Chondrocyte (in vitro differentiated cells): ENCODE measurements at regions not wholly inside any gene's neighbourhood (a gene's known extent, or its start where the extent isn't known, plus 50 kb on each side); places are given as distances from the start of the nearest gene placed in this dataset.

ENCODE experiments used
- DNase-seq: peaks from one replicate; pipeline ENCODE4 v3.0.0; 2021; ENCODE audit warnings: mixed read lengths, low spot score
- H3K27ac Mint-ChIP-seq: one replicate; pipeline ENCODE4 v1.8.0; 2021; ENCODE audit warnings: mild to moderate bottlenecking, moderate library complexity, mixed read lengths; ENCODE audit not compliant: unreplicated experiment
- H3K27me3 Mint-ChIP-seq: 2 replicates; pipeline ENCODE4 v1.8.0; 2021; ENCODE audit warnings: low read depth, mixed read lengths
- H3K36me3 Mint-ChIP-seq: 2 replicates; pipeline ENCODE4 v1.8.0; 2021; ENCODE audit warnings: low read depth, mixed read lengths
- H3K4me1 Mint-ChIP-seq: 2 replicates; pipeline ENCODE4 v1.8.0; 2021; ENCODE audit warnings: low read depth, mild to moderate bottlenecking, mixed read lengths
- H3K4me3 Mint-ChIP-seq: one replicate; pipeline ENCODE4 v1.8.0; 2021; ENCODE audit warnings: mild to moderate bottlenecking, moderate library complexity, mixed read lengths; ENCODE audit not compliant: unreplicated experiment
- H3K9me3 Mint-ChIP-seq: 2 replicates; pipeline ENCODE4 v1.8.0; 2021; ENCODE audit warnings: low read depth, mixed read lengths
- CTCF ChIP-seq: fragments of 200-600 bp; sonication (generic); IDR thresholded peaks from 2 replicates; pipeline ENCODE4 v1.5.0; 2021; ENCODE audit warnings: antibody characterized with exemption, mild to moderate bottlenecking, moderate library complexity

GRCh38 chr1:82317671-82318070, 516.9 kb downstream of the ADGRL2 start:
- no peak for DNase-seq
- Mint-ChIP-seq H3K9me3 (peaks cover 9% of the 10 kb centered on the region), H3K4me3 (no peak overlapping the region)

GRCh38 chr1:82299656-82300055, 498.9 kb downstream of the ADGRL2 start:
- no peak for DNase-seq
- TF ChIP-seq CTCF = no peak
- no peak overlapping the region for H3K4me3 Mint-ChIP-seq
- H3K9me3 Mint-ChIP-seq = peaks cover 4% of the 10 kb centered on the region
- H3K36me3 Mint-ChIP-seq = peaks cover 2% of the 10 kb centered on the region
- no peak overlapping the region for H3K27ac Mint-ChIP-seq
- no peaks in the 10 kb centered on the region for H3K4me1 Mint-ChIP-seq
- no peaks in the 10 kb centered on the region for H3K27me3 Mint-ChIP-seq

More at GRCh38 chr1:82317671-82318070, 516.9 kb downstream of the ADGRL2 start:
- Mint-ChIP-seq H3K27ac (no peak overlapping the region), H3K4me1 (peaks cover 33% of the 10 kb centered on the region), H3K27me3 (no peaks in the 10 kb centered on the region), H3K36me3 (no peaks in the 10 kb centered on the region)
- no peak for TF ChIP-seq CTCF

- Mint-ChIP-seq H3K9me3 (peaks cover 4% of the 10 kb centered on the region), H3K36me3 (peaks cover 2% of the 10 kb centered on the region), H3K4me1 (no peaks in the 10 kb centered on the region), H3K27me3 (no peaks in the 10 kb centered on the region), H3K27ac (no peak overlapping the region), H3K4me3 (no peak overlapping the region)
- DNase-seq = no peak
- TF ChIP-seq CTCF = no peak
Observed at GRCh38 chr1:82299056-82299455, 498.3 kb downstream of the ADGRL2 start.

- H3K27ac Mint-ChIP-seq = no peak overlapping the region
- DNase-seq = no peak
- no peaks in the 10 kb centered on the region for H3K4me1 Mint-ChIP-seq
- no peaks in the 10 kb centered on the region for H3K27me3 Mint-ChIP-seq
- TF ChIP-seq CTCF = no peak
- H3K4me3 Mint-ChIP-seq = no peak overlapping the region
- H3K36me3 Mint-ChIP-seq = peaks cover 2% of the 10 kb centered on the region
- peaks cover 4% of the 10 kb centered on the region for H3K9me3 Mint-ChIP-seq
Observed at GRCh38 chr1:82297139-82297896, 496.6 kb downstream of the ADGRL2 start.

- no peaks in the 10 kb centered on the region for H3K36me3 Mint-ChIP-seq
- peaks cover 5% of the 10 kb centered on the region for H3K9me3 Mint-ChIP-seq
- no peak for TF ChIP-seq CTCF
- no peak overlapping the region for H3K4me3 Mint-ChIP-seq
- no peaks in the 10 kb centered on the region for H3K27me3 Mint-ChIP-seq
- DNase-seq = no peak
- H3K4me1 Mint-ChIP-seq = no peaks in the 10 kb centered on the region
- H3K27ac Mint-ChIP-seq = no peak overlapping the region
Observed at GRCh38 chr1:82287556-82287955, 486.8 kb downstream of the ADGRL2 start.
